ENCODE measurements at regions not wholly inside any gene's neighbourhood (a gene's known extent, or its start where the extent isn't known, plus 50 kb on each side); places are given as distances from the start of the nearest gene placed in this dataset.

- no peak for TF ChIP-seq EGR1 (IDR thresholded peaks at IDR 0.05; ENCODE audit: low read depth in 2 of 2)
Measured at GRCh38 chr2:16316456-16317210, 349.0 kb downstream of the CYRIA start (continued).

GRCh38 chr2:16315908-16316307, 349.7 kb downstream of the CYRIA start:
- Histone ChIP-seq H3K4me3 (ENCODE audit: low read depth in 1 of 3, low read length in 3 of 3) (no peak overlapping the region), H3K9ac (ENCODE audit: low read depth in 1 of 2, low read length in 2 of 2) (no peak overlapping the region), H3K36me3 (ENCODE audit: control insufficient read depth in 4 of 4, insufficient read depth in 3 of 4, low read depth in 1 of 4, low read length in 3 of 4) (no peaks in the 10 kb centered on the region), H3K9me3 (ENCODE audit: control insufficient read depth in 4 of 4, low read length in 3 of 4) (no peaks in the 10 kb centered on the region), H3K27ac (ENCODE audit: low read depth in 1 of 2, low read length in 2 of 2) (no peak overlapping the region), H3K4me1 (ENCODE audit: control insufficient read depth in 4 of 4, insufficient read depth in 4 of 4, low read length in 3 of 4) (peaks cover 0 to 4% (median 0%) of the 10 kb centered on the region in 4 donors), H3K27me3 (ENCODE audit: control insufficient read depth in 4 of 4, insufficient read depth in 4 of 4, low read length in 3 of 4) (no peaks in the 10 kb centered on the region)
- WGBS = 86% methylated on average over 9 of the region's 9 CpGs
- no peak for DNase-seq (ENCODE audit: low spot score)
- no peak for TF ChIP-seq MAX (IDR thresholded peaks at IDR 0.05)
- no peak for TF ChIP-seq HNF4G (IDR thresholded peaks at IDR 0.05)
- TF ChIP-seq FOXA2 (IDR thresholded peaks at IDR 0.05) = no peak
- TF ChIP-seq RAD21 (IDR thresholded peaks at IDR 0.05) = no peak
- no peak for TF ChIP-seq FOXA1 (IDR thresholded peaks at IDR 0.05)
- no peak for TF ChIP-seq NR2F2 (IDR thresholded peaks at IDR 0.05)
- TF ChIP-seq ATF3 (IDR thresholded peaks at IDR 0.05) = no peak
- no peak for TF ChIP-seq CTCF (IDR thresholded peaks at IDR 0.05; ENCODE audit: low read depth, low read length, missing input control)
- TF ChIP-seq JUND (IDR thresholded peaks at IDR 0.05) = no peak
- no peak for TF ChIP-seq EGR1 (IDR thresholded peaks at IDR 0.05; ENCODE audit: low read depth in 2 of 2)
- TF ChIP-seq RXRA (IDR thresholded peaks at IDR 0.05) = no peak
- TF ChIP-seq REST (IDR thresholded peaks at IDR 0.05) = no peak
- TF ChIP-seq ZBTB33 (IDR thresholded peaks at IDR 0.05) = no peak
- no peak for TF ChIP-seq SP1 (IDR thresholded peaks at IDR 0.05)
- TF ChIP-seq TAF1 (conservative IDR thresholded peaks at IDR 0.05) = no peak
- TF ChIP-seq HNF4A (conservative IDR thresholded peaks at IDR 0.05) = no peak
- TF ChIP-seq YY1 (IDR thresholded peaks at IDR 0.05) = no peak
